Sigmoid colon (tissue), 6 donors: ENCODE measurements at regions not wholly inside any gene's neighbourhood (a gene's known extent, or its start where the extent isn't known, plus 50 kb on each side); places are given as distances from the start of the nearest gene placed in this dataset.

Experiments used
- DNase-seq: peaks from one replicate; pipeline ENCODE4 v3.0.0-alpha.2; 2019
- H3K27ac ChIP-seq, 4 donors: fragments of 200-600 bp; sonication (generic); one replicate each; pipeline ENCODE4 v1.5.1; 2016 to 2019; ENCODE audit warnings: mild to moderate bottlenecking in 1 of 4
- H3K27me3 ChIP-seq, 3 donors: fragments of 200-600 bp; sonication (generic); one replicate each; pipeline ENCODE4 v1.5.1; 2019; ENCODE audit warnings: mild to moderate bottlenecking in 1 of 3
- H3K36me3 ChIP-seq, 4 donors: fragments of 200-600 bp; sonication (generic); one replicate each; pipeline ENCODE4 v1.5.1; 2016 to 2019
- H3K4me1 ChIP-seq, 4 donors: fragments of 200-600 bp; sonication (generic); one replicate each; pipeline ENCODE4 v1.5.1; 2017 to 2019
- H3K4me3 ChIP-seq, 4 donors: fragments of 200-600 bp; sonication (generic); one replicate each; pipeline ENCODE4 v1.5.1; 2017 to 2019; ENCODE audit warnings: mild to moderate bottlenecking in 2 of 4, moderate library complexity in 1 of 4
- H3K9me3 ChIP-seq, 4 donors: fragments of 200-600 bp in 3 of 4; sonication (generic) in 3 of 4; one replicate each; pipeline versions ENCODE4 v1.5.1 to v1.6.1; 2013 to 2019
- CTCF ChIP-seq, 4 experiments: fragments of 450-650 bp in 3 of 4; fragments of 200-600 bp in 1 of 4; IDR thresholded peaks; one replicate each; pipeline ENCODE4 v1.5.1; 2016 to 2019; ENCODE audit warnings: antibody characterized with exemption in 4 of 4, mild to moderate bottlenecking in 3 of 4, moderate library complexity in 2 of 4
- EP300 ChIP-seq, 4 donors: sonication (generic); formaldehyde crosslinking; IDR thresholded peaks; one replicate each; pipeline ENCODE4 v1.6.1; 2017; ENCODE audit warnings: antibody characterized with exemption in 4 of 4
- POLR2A ChIP-seq, 2 donors: fragments of 450-650 bp; IDR thresholded peaks; one replicate each; pipeline ENCODE4 v1.6.1; 2016; ENCODE audit warnings: antibody characterized with exemption in 2 of 2, mild to moderate bottlenecking in 2 of 2, moderate library complexity in 2 of 2
- POLR2AphosphoS5 ChIP-seq, 4 donors: sonication (generic); formaldehyde crosslinking; IDR thresholded peaks; one replicate each; pipeline ENCODE4 v1.6.1; 2017; ENCODE audit warnings: antibody characterized with exemption in 4 of 4
- WGBS, 2 donors: extraction: QIAGEN DNeasy Blood & Tissue Kit; methylation state at CpG; one replicate each; pipeline ENCODE4 v1.1.7; 2013; 5-methylcytosine and 5-hydroxymethylcytosine counted together
- intact Hi-C: fragments of 100-400 bp; cut with DNase I; formaldehyde crosslinking; loops from one replicate; pipeline ENCODE4 v1.15.1; 2023
- donor health status: healthy with polysubstance abuse.
- donor health status: healthy.

- Histone ChIP-seq H3K4me3 (no peak overlapping the region), H3K27ac (no peak overlapping the region), H3K9me3 (no peaks in the 10 kb centered on the region), H3K36me3 (no peaks in the 10 kb centered on the region), H3K27me3 (no peaks in the 10 kb centered on the region), H3K4me1 (no peaks in the 10 kb centered on the region)
- no peak for DNase-seq
- intact Hi-C loops, result no loop called here
- no peak for TF ChIP-seq POLR2A (IDR thresholded peaks at IDR 0.05)
- TF ChIP-seq CTCF (IDR thresholded peaks at IDR 0.05), result no peak
- no peak for TF ChIP-seq POLR2AphosphoS5 (IDR thresholded peaks at IDR 0.05)
- TF ChIP-seq EP300 (IDR thresholded peaks at IDR 0.05), result no peak
Measured at GRCh38 chr9:22700171-22700570, 253.5 kb downstream of the DMRTA1 start.

GRCh38 chr9:22718653-22719052 lies 272.0 kb downstream of the DMRTA1 start:
- H3K9me3 ChIP-seq, result no peaks in the 10 kb centered on the region
- intact Hi-C loops, result no loop called here
- no peak for DNase-seq
- no peaks in the 10 kb centered on the region for H3K27me3 ChIP-seq
- no peaks in the 10 kb centered on the region for H3K36me3 ChIP-seq
- H3K4me3 ChIP-seq, result no peak overlapping the region
- WGBS, 2 donors, result 82 to 89% methylated on average over 1 of the region's 1 CpG
- no peaks in the 10 kb centered on the region for H3K4me1 ChIP-seq
- no peak overlapping the region for H3K27ac ChIP-seq
- TF ChIP-seq POLR2AphosphoS5 (IDR thresholded peaks at IDR 0.05) (no peak), CTCF (IDR thresholded peaks at IDR 0.05) (no peak), EP300 (IDR thresholded peaks at IDR 0.05) (no peak), POLR2A (IDR thresholded peaks at IDR 0.05) (no peak)

DNA sequence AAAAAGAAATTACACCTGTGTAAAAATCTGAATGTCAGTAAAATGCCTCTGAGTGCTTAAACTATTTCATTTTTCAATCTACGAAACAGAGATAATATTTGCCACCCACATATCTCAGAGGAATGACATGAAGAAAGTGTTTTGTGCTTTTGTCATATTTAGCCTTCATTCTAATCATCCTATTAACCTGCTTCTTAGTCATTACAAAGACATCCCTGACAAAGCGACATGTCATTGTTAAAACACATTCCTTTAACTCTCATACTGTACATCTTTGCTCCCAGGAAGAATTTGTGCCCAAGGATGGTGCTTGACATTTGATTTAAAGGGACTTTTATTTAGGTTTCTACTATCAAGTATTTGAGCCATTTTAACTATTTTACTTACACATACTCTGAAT lies 275.9 kb downstream of the DMRTA1 start:
- H3K27me3 ChIP-seq, result no peaks in the 10 kb centered on the region
- no peak for DNase-seq
- H3K9me3 ChIP-seq, result no peaks in the 10 kb centered on the region
- H3K36me3 ChIP-seq, result no peaks in the 10 kb centered on the region
- 84 to 90% methylated on average over 2 of the region's 2 CpGs for whole genome bisulfite sequencing, 2 donors
- H3K27ac ChIP-seq, result no peak overlapping the region
- H3K4me3 ChIP-seq, result no peak overlapping the region
- H3K4me1 ChIP-seq, result no peaks in the 10 kb centered on the region
- intact Hi-C loops, result no loop called here
- TF ChIP-seq EP300 (IDR thresholded peaks at IDR 0.05), result no peak
- no peak for TF ChIP-seq POLR2AphosphoS5 (IDR thresholded peaks at IDR 0.05)
- no peak for TF ChIP-seq CTCF (IDR thresholded peaks at IDR 0.05)
- TF ChIP-seq POLR2A (IDR thresholded peaks at IDR 0.05), result no peak

DNA sequence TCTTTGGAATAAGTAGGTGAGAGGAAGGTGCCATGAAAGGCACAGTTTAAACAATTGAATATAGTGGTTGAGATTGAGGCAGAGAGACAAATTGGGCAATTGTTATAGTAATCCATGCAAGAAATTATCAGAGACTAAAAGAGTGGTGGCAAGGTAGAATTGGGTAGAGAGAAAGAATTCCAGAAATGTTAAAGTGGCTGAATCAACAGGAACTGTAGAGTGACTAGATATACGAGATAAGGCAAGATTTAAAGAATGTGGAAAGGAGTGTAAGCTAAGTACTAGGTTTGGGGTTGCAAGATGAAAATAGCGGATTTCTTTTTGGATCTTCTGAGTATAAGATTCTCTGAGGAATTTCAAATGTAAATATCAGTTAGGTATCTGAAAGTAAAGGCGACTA lies 285.2 kb downstream of the DMRTA1 start:
- intact Hi-C loops, result no loop called here
- WGBS, 2 donors, result 74 to 82% methylated on average over 3 of the region's 3 CpGs
- no peak for DNase-seq
- Histone ChIP-seq H3K4me3 (no peak overlapping the region), H3K27me3 (no peaks in the 10 kb centered on the region), H3K4me1 (no peaks in the 10 kb centered on the region), H3K9me3 (no peaks in the 10 kb centered on the region), H3K36me3 (no peaks in the 10 kb centered on the region), H3K27ac (no peak overlapping the region)
- TF ChIP-seq EP300 (IDR thresholded peaks at IDR 0.05) (no peak), CTCF (IDR thresholded peaks at IDR 0.05) (no peak), POLR2A (IDR thresholded peaks at IDR 0.05) (no peak), POLR2AphosphoS5 (IDR thresholded peaks at IDR 0.05) (no peak)

DNA sequence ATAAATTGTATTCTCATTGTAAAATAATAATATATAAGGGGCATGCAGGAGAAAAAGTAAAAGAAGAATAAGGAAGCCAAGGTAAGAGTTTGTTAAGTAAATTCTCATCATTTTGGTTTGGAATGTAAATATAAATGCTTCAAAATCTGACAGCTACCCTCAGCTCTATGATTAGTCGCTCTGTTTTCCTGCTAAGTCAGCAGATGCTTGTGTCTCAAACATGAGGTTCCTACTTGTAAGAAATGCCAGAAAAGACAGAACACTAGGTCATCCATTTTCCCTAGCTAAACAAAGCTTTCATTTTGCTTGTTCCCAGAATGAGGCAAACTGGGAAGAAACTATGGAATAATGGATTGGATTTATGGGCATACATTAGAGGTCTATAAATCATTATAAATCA lies 293.1 kb downstream of the DMRTA1 start:
- Histone ChIP-seq H3K4me1 (no peaks in the 10 kb centered on the region), H3K4me3 (no peak overlapping the region), H3K27me3 (no peaks in the 10 kb centered on the region), H3K27ac (no peak overlapping the region), H3K9me3 (no peaks in the 10 kb centered on the region), H3K36me3 (no peaks in the 10 kb centered on the region)
- no peak for TF ChIP-seq POLR2AphosphoS5 (IDR thresholded peaks at IDR 0.05)
- no peak for TF ChIP-seq EP300 (IDR thresholded peaks at IDR 0.05)
- no peak for TF ChIP-seq POLR2A (IDR thresholded peaks at IDR 0.05)
- TF ChIP-seq CTCF (IDR thresholded peaks at IDR 0.05), result no peak
- WGBS, 2 donors, result 76 to 81% methylated on average over 1 of the region's 1 CpG
- intact Hi-C loops, result no loop called here
- DNase-seq, result no peak
